Esophagus muscularis mucosa (tissue), 4 donors: ENCODE measurements at regions not wholly inside any gene's neighbourhood (a gene's known extent, or its start where the extent isn't known, plus 50 kb on each side); places are given as distances from the start of the nearest gene placed in this dataset.

Source experiments
- EP300 ChIP-seq: sonication (generic); formaldehyde crosslinking; IDR thresholded peaks from one replicate; pipeline ENCODE4 v1.6.1; 2017; ENCODE audit warnings: antibody characterized with exemption
- POLR2A ChIP-seq: fragments of 450-650 bp; IDR thresholded peaks from one replicate; pipeline ENCODE4 v1.6.1; 2017; ENCODE audit warnings: antibody characterized with exemption, moderate library complexity, mild to moderate bottlenecking, low read depth
- TF ChIP-seq, protein P1 (sequence below), 3 experiments: fragments of 200-600 bp in 2 of 3; fragments of 450-650 bp in 1 of 3; sonication (generic) in 2 of 3; IDR thresholded peaks; one replicate each; pipeline ENCODE4 v1.5.1; 2017 to 2019; ENCODE audit warnings: antibody characterized with exemption in 3 of 3, mild to moderate bottlenecking in 2 of 3, moderate library complexity in 1 of 3

DNA sequence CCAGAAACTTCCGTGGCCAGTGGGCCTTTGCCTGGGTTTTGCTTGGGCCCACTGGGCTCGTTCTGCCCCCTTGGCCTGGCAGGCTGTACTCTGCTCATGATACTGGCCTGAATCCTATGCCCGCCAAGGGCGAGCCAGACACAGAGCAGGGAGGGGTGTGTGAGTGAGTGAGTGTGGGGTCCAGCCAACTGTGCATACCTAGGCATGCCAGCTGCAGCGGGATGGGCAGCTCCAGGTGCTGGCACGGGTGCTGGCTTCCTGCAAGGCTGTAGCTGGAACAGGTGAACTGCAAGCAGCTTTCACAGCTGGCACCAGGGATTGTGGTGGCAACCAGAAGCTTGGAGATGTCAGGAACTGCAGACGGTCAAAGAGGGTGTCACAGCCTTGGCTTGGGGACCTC lies 1276.4 kb downstream of the SLC16A7 start:
- TF ChIP-seq, protein P1, sequence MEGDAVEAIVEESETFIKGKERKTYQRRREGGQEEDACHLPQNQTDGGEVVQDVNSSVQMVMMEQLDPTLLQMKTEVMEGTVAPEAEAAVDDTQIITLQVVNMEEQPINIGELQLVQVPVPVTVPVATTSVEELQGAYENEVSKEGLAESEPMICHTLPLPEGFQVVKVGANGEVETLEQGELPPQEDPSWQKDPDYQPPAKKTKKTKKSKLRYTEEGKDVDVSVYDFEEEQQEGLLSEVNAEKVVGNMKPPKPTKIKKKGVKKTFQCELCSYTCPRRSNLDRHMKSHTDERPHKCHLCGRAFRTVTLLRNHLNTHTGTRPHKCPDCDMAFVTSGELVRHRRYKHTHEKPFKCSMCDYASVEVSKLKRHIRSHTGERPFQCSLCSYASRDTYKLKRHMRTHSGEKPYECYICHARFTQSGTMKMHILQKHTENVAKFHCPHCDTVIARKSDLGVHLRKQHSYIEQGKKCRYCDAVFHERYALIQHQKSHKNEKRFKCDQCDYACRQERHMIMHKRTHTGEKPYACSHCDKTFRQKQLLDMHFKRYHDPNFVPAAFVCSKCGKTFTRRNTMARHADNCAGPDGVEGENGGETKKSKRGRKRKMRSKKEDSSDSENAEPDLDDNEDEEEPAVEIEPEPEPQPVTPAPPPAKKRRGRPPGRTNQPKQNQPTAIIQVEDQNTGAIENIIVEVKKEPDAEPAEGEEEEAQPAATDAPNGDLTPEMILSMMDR (IDR thresholded peaks at IDR 0.05), result no peak
- TF ChIP-seq POLR2A, result no peak
- no peak for TF ChIP-seq EP300
